NCI-H2029 (cell line): ENCODE measurements at regions not wholly inside any gene's neighbourhood (a gene's known extent, or its start where the extent isn't known, plus 50 kb on each side); places are given as distances from the start of the nearest gene placed in this dataset.

ENCODE experiments used
- DNase-seq: peaks from one replicate; lab custom pipeline; 2025; lab: John Stamatoyannopoulos, UW

GRCh38 chr5:4079831-4080230 is 484.2 kb downstream of the IRX1 start:
- no peak for DNase-seq

- DNase-seq = no peak
These were observed 484.7 kb downstream of the IRX1 start for GRCh38 chr5:4080370-4080769.

- DNase-seq = no peak
These were observed 485.4 kb downstream of the IRX1 start for GRCh38 chr5:4081059-4081458.

GRCh38 chr5:4081466-4081865 is 485.8 kb downstream of the IRX1 start:
- DNase-seq = no peak

GRCh38 chr5:4082966-4083564 is 487.4 kb downstream of the IRX1 start:
- DNase-seq = no peak

GRCh38 chr5:4083591-4084337 is 488.1 kb downstream of the IRX1 start:
- DNase-seq = no peak

- DNase-seq = no peak
These were observed 490.4 kb downstream of the IRX1 start for GRCh38 chr5:4086081-4086480.

GRCh38 chr5:4087110-4087509 is 491.5 kb downstream of the IRX1 start:
- DNase-seq = no peak

GRCh38 chr5:4089087-4089486 is 493.5 kb downstream of the IRX1 start:
- no peak for DNase-seq

GRCh38 chr5:4093236-4093635 is 497.6 kb downstream of the IRX1 start:
- DNase-seq = no peak

- DNase-seq = no peak
These were observed 498.3 kb downstream of the IRX1 start for GRCh38 chr5:4093970-4094369.

GRCh38 chr5:4095918-4096630 is 500.4 kb downstream of the IRX1 start:
- no peak for DNase-seq

GRCh38 chr5:4097199-4097598 is 501.6 kb downstream of the IRX1 start:
- DNase-seq = no peak

GRCh38 chr5:4098226-4098625 is 502.6 kb downstream of the IRX1 start:
- no peak for DNase-seq

GRCh38 chr5:4099386-4099785 is 503.8 kb downstream of the IRX1 start:
- DNase-seq = no peak

- no peak for DNase-seq
These were observed 505.1 kb downstream of the IRX1 start for GRCh38 chr5:4100739-4101138.

GRCh38 chr5:4101189-4101588 is 505.6 kb downstream of the IRX1 start:
- DNase-seq = no peak

- DNase-seq = no peak
These were observed 509.4 kb downstream of the IRX1 start for GRCh38 chr5:4104831-4105597.

- DNase-seq = no peak
These were observed 513.1 kb downstream of the IRX1 start for GRCh38 chr5:4108690-4109089.

GRCh38 chr5:4113426-4113825 is 517.8 kb downstream of the IRX1 start:
- DNase-seq = no peak

- no peak for DNase-seq
These were observed 518.3 kb downstream of the IRX1 start for GRCh38 chr5:4113905-4114304.

- no peak for DNase-seq
These were observed 518.8 kb downstream of the IRX1 start for GRCh38 chr5:4114452-4114851.

GRCh38 chr5:4116834-4117233 is 521.2 kb downstream of the IRX1 start:
- DNase-seq = no peak
